ENCODE measurements at regions not wholly inside any gene's neighbourhood (a gene's known extent, or its start where the extent isn't known, plus 50 kb on each side); places are given as distances from the start of the nearest gene placed in this dataset.
A peak's percentile ranks its signal among the peaks of the same experiment; 100 is the strongest.

GRCh38 chr11:28736256-28736655 lies 628.1 kb downstream of the METTL15 start:
- no peak for DNase-seq (ENCODE audit: low read depth)

- DNase-seq (ENCODE audit: low read depth), result no peak
Measured at GRCh38 chr11:28735511-28735910, 627.3 kb downstream of the METTL15 start.

GRCh38 chr11:28730889-28731288 lies 622.7 kb downstream of the METTL15 start:
- DNase-seq (ENCODE audit: low read depth), result no peak

- peak; percentile 20 for DNase-seq (ENCODE audit: low read depth)
Measured at GRCh38 chr11:28730336-28730735, 622.1 kb downstream of the METTL15 start.

GRCh38 chr11:28729339-28729738 lies 621.2 kb downstream of the METTL15 start:
- DNase-seq (ENCODE audit: low read depth), result no peak

- no peak for DNase-seq (ENCODE audit: low read depth)
Measured at GRCh38 chr11:28728666-28729065, 620.5 kb downstream of the METTL15 start.

- peak; percentile 44 for DNase-seq (ENCODE audit: low read depth)
Measured at GRCh38 chr11:28727254-28727653, 619.1 kb downstream of the METTL15 start.

GRCh38 chr11:28726432-28726831 lies 618.2 kb downstream of the METTL15 start:
- DNase-seq (ENCODE audit: low read depth), result no peak

GRCh38 chr11:28715726-28716125 lies 607.5 kb downstream of the METTL15 start:
- no peak for DNase-seq (ENCODE audit: low read depth)

- no peak for DNase-seq (ENCODE audit: low read depth)
Measured at GRCh38 chr11:28713850-28714249, 605.7 kb downstream of the METTL15 start.

- DNase-seq (ENCODE audit: low read depth), result no peak
Measured at GRCh38 chr11:28708075-28708474, 599.9 kb downstream of the METTL15 start.

GRCh38 chr11:28704801-28705200 lies 596.6 kb downstream of the METTL15 start:
- DNase-seq (ENCODE audit: low read depth), result no peak

GRCh38 chr11:28703371-28703770 lies 595.2 kb downstream of the METTL15 start:
- DNase-seq (ENCODE audit: low read depth), result no peak

GRCh38 chr11:28702871-28703270 lies 594.7 kb downstream of the METTL15 start:
- no peak for DNase-seq (ENCODE audit: low read depth)

GRCh38 chr11:28702450-28702790 lies 594.2 kb downstream of the METTL15 start:
- DNase-seq (ENCODE audit: low read depth), result no peak

GRCh38 chr11:28701760-28702449 lies 593.7 kb downstream of the METTL15 start:
- DNase-seq (ENCODE audit: low read depth), result no peak

- no peak for DNase-seq (ENCODE audit: low read depth)
Measured at GRCh38 chr11:28699701-28700100, 591.5 kb downstream of the METTL15 start.

- DNase-seq (ENCODE audit: low read depth), result no peak
Measured at GRCh38 chr11:28697920-28698827, 590.0 kb downstream of the METTL15 start.

- no peak for DNase-seq (ENCODE audit: low read depth)
Measured at GRCh38 chr11:28696591-28696990, 588.4 kb downstream of the METTL15 start.

- no peak for DNase-seq (ENCODE audit: low read depth)
Measured at GRCh38 chr11:28690746-28691145, 582.6 kb downstream of the METTL15 start.

- DNase-seq (ENCODE audit: low read depth), result no peak
Measured at GRCh38 chr11:28684011-28684586, 575.9 kb downstream of the METTL15 start.

GRCh38 chr11:28679795-28680468 lies 571.7 kb downstream of the METTL15 start:
- DNase-seq (ENCODE audit: low read depth), result peak; percentile 80
